MM.1S (cell line): ENCODE measurements at regions not wholly inside any gene's neighbourhood (a gene's known extent, or its start where the extent isn't known, plus 50 kb on each side); places are given as distances from the start of the nearest gene placed in this dataset.

Experiments
- EZH2 ChIP-seq: fragments of 300-600 bp; sonication (generic); optimal IDR thresholded peaks from 2 replicates; pipeline ENCODE3; 2017; ENCODE audit warnings: low read depth, mild to moderate bottlenecking, antibody characterized with exemption, low read length, mixed read lengths
- EZH2phosphoT487 ChIP-seq: fragments of 300-600 bp; sonication (generic); IDR thresholded peaks from 2 replicates; pipeline ENCODE4 v1.6.1; 2018; ENCODE audit warnings: antibody characterized with exemption, low read length
- TF ChIP-seq, protein P1 (sequence below): fragments of 300-600 bp; sonication (generic); IDR thresholded peaks from 2 replicates; pipeline ENCODE4 v1.5.1; 2016; ENCODE audit warnings: antibody characterized with exemption, low read length, mixed read lengths

DNA sequence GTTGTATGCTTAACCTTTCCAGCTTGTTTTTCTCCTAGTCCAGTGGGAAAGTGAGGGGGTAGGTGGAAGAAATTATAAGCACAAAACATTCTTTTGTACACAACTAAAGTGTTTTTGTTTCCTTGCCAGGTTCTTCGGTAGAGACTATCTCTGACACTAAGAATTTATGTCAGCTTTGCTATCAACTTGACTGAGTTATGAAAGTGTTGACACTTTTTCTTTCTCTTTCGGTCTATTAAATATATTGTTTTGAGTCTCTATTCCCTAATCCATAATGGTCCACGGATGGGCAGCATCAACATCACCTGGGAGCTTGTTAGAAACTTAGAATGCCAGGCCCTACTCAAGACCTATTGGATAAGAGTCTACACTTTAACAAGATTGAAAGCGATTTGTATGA lies 195.0 kb upstream of the ATP10B start:
- TF ChIP-seq EZH2 (no peak), EZH2phosphoT487 (no peak)
- TF ChIP-seq, protein P1, sequence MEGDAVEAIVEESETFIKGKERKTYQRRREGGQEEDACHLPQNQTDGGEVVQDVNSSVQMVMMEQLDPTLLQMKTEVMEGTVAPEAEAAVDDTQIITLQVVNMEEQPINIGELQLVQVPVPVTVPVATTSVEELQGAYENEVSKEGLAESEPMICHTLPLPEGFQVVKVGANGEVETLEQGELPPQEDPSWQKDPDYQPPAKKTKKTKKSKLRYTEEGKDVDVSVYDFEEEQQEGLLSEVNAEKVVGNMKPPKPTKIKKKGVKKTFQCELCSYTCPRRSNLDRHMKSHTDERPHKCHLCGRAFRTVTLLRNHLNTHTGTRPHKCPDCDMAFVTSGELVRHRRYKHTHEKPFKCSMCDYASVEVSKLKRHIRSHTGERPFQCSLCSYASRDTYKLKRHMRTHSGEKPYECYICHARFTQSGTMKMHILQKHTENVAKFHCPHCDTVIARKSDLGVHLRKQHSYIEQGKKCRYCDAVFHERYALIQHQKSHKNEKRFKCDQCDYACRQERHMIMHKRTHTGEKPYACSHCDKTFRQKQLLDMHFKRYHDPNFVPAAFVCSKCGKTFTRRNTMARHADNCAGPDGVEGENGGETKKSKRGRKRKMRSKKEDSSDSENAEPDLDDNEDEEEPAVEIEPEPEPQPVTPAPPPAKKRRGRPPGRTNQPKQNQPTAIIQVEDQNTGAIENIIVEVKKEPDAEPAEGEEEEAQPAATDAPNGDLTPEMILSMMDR = no peak
